ENCODE measurements at regions not wholly inside any gene's neighbourhood (a gene's known extent, or its start where the extent isn't known, plus 50 kb on each side); places are given as distances from the start of the nearest gene placed in this dataset.

- Histone ChIP-seq H3K9me3 (ENCODE audit: control insufficient read depth, insufficient read depth, low read depth, low read length) (no peaks in the 10 kb centered on the region), H3K27ac (ENCODE audit: insufficient read depth, low read length) (no peak overlapping the region)
Observed at GRCh38 chr2:42999856-43000241, 207.5 kb upstream of the HAAO start.

GRCh38 chr2:42999391-42999841 lies 207.0 kb upstream of the HAAO start:
- TF ChIP-seq EZH2 (IDR thresholded peaks at IDR 0.05; ENCODE audit: low read length, missing control alignments), result no peak
- TF ChIP-seq CTCF (conservative IDR thresholded peaks at IDR 0.05 in 1 of 2, IDR thresholded peaks at IDR 0.05 in 1 of 2; ENCODE audit: low read depth in 1 of 2, low read length in 2 of 2), result no peak
- Histone ChIP-seq H3K9ac (ENCODE audit: insufficient read depth, low read length) (no peak overlapping the region), H3K27me3 (ENCODE audit: control insufficient read depth, insufficient read depth, low read length) (no peaks in the 10 kb centered on the region), H3K36me3 (ENCODE audit: control insufficient read depth, insufficient read depth, low read length) (no peaks in the 10 kb centered on the region), H3K27ac (ENCODE audit: insufficient read depth, low read length) (no peak overlapping the region), H3K9me3 (ENCODE audit: control insufficient read depth, insufficient read depth, low read depth, low read length) (no peaks in the 10 kb centered on the region), H4K20me1 (ENCODE audit: control insufficient read depth, extremely low read depth, insufficient read depth, low read length) (no peaks in the 10 kb centered on the region), H2AFZ (ENCODE audit: low read length) (no peak overlapping the region), H3K4me1 (ENCODE audit: control insufficient read depth, extremely low read depth, insufficient read depth, low read length) (no peaks in the 10 kb centered on the region), H3K4me3 (replicated peaks in 1 of 4; ENCODE audit: control extremely low read depth in 1 of 4, insufficient read depth in 1 of 4, low read depth in 3 of 4, low read length in 4 of 4) (no peak overlapping the region), H3K4me2 (ENCODE audit: extremely low read depth, insufficient read depth, low read length) (no peak overlapping the region), H3K79me2 (ENCODE audit: control insufficient read depth, insufficient read depth, low read length) (no peaks in the 10 kb centered on the region)
- no peak for DNase-seq (ENCODE audit: low read depth in 2 of 2)

More at GRCh38 chr2:42999856-43000241, 207.5 kb upstream of the HAAO start:
- Histone ChIP-seq H3K9ac (ENCODE audit: insufficient read depth, low read length) (no peak overlapping the region), H3K4me1 (ENCODE audit: control insufficient read depth, extremely low read depth, insufficient read depth, low read length) (no peaks in the 10 kb centered on the region), H3K79me2 (ENCODE audit: control insufficient read depth, insufficient read depth, low read length) (no peaks in the 10 kb centered on the region), H3K27me3 (ENCODE audit: control insufficient read depth, insufficient read depth, low read length) (no peaks in the 10 kb centered on the region), H4K20me1 (ENCODE audit: control insufficient read depth, extremely low read depth, insufficient read depth, low read length) (no peaks in the 10 kb centered on the region), H3K4me3 (replicated peaks in 1 of 4; ENCODE audit: control extremely low read depth in 1 of 4, insufficient read depth in 1 of 4, low read depth in 3 of 4, low read length in 4 of 4) (no peak overlapping the region), H3K36me3 (ENCODE audit: control insufficient read depth, insufficient read depth, low read length) (no peaks in the 10 kb centered on the region), H2AFZ (ENCODE audit: low read length) (no peak overlapping the region), H3K4me2 (ENCODE audit: extremely low read depth, insufficient read depth, low read length) (no peak overlapping the region)
- DNase-seq (ENCODE audit: low read depth in 2 of 2), result no peak
- TF ChIP-seq CTCF (conservative IDR thresholded peaks at IDR 0.05 in 1 of 2, IDR thresholded peaks at IDR 0.05 in 1 of 2; ENCODE audit: low read depth in 1 of 2, low read length in 2 of 2) (no peak), EZH2 (IDR thresholded peaks at IDR 0.05; ENCODE audit: low read length, missing control alignments) (no peak)

- H3K4me3 ChIP-seq (replicated peaks in 1 of 4; ENCODE audit: control extremely low read depth in 1 of 4, insufficient read depth in 1 of 4, low read depth in 3 of 4, low read length in 4 of 4), result no peak overlapping the region
- no peaks in the 10 kb centered on the region for H3K27me3 ChIP-seq (ENCODE audit: control insufficient read depth, insufficient read depth, low read length)
- no peak overlapping the region for H3K27ac ChIP-seq (ENCODE audit: insufficient read depth, low read length)
- TF ChIP-seq CTCF (conservative IDR thresholded peaks at IDR 0.05 in 1 of 2, IDR thresholded peaks at IDR 0.05 in 1 of 2; ENCODE audit: low read depth in 1 of 2, low read length in 2 of 2) (no peak), EZH2 (IDR thresholded peaks at IDR 0.05; ENCODE audit: low read length, missing control alignments) (no peak)
- H3K79me2 ChIP-seq (ENCODE audit: control insufficient read depth, insufficient read depth, low read length), result no peaks in the 10 kb centered on the region
- H3K36me3 ChIP-seq (ENCODE audit: control insufficient read depth, insufficient read depth, low read length), result no peaks in the 10 kb centered on the region
- no peak overlapping the region for H3K9ac ChIP-seq (ENCODE audit: insufficient read depth, low read length)
- H4K20me1 ChIP-seq (ENCODE audit: control insufficient read depth, extremely low read depth, insufficient read depth, low read length), result no peaks in the 10 kb centered on the region
- no peak overlapping the region for H3K4me2 ChIP-seq (ENCODE audit: extremely low read depth, insufficient read depth, low read length)
- H3K9me3 ChIP-seq (ENCODE audit: control insufficient read depth, insufficient read depth, low read depth, low read length), result no peaks in the 10 kb centered on the region
- H3K4me1 ChIP-seq (ENCODE audit: control insufficient read depth, extremely low read depth, insufficient read depth, low read length), result no peaks in the 10 kb centered on the region
- H2AFZ ChIP-seq (ENCODE audit: low read length), result no peak overlapping the region
- DNase-seq (ENCODE audit: low read depth in 2 of 2), result no peak
Observed at GRCh38 chr2:42998721-42999120, 206.3 kb upstream of the HAAO start.

Data from fibroblast of lung (primary cell).